K562 (cell line): ENCODE measurements at regions not wholly inside any gene's neighbourhood (a gene's known extent, or its start where the extent isn't known, plus 50 kb on each side); places are given as distances from the start of the nearest gene placed in this dataset.

Experiments used
- CUX1 ChIP-seq: fragments of 200-800 bp; sonication (Bioruptor generic); IDR thresholded peaks from 2 replicates; pipeline ENCODE4 v1.6.1; 2016; ENCODE audit warnings: missing genetic modification characterization, missing compliant biosample characterization
- FOXA1 ChIP-seq: fragments of 450-650 bp; IDR thresholded peaks from 2 replicates; pipeline ENCODE4 v1.6.1; 2016; ENCODE audit warnings: mild to moderate bottlenecking, borderline replicate concordance
- HDAC6 ChIP-seq: IDR thresholded peaks from 2 replicates; pipeline ENCODE4 v1.6.1; 2012; ENCODE audit warnings: low read depth, mild to moderate bottlenecking, control low read depth, inconsistent platforms, low read length, moderate library complexity
- HOXB6 ChIP-seq: fragments of 250-450 bp; sonication (Bioruptor Pico); IDR thresholded peaks from 2 replicates; pipeline ENCODE4 v1.5.1; 2022; ENCODE audit warnings: mild to moderate bottlenecking, borderline replicate concordance
- KAT2B ChIP-seq: IDR thresholded peaks from one replicate; pipeline ENCODE4 v1.6.1; 2012; ENCODE audit warnings: low read depth, mild to moderate bottlenecking, control low read depth, inconsistent platforms, low read length, moderate library complexity
- PCBP2 ChIP-seq: fragments of 200-400 bp; formaldehyde crosslinking; IDR thresholded peaks from 2 replicates; pipeline ENCODE4 v1.6.1; 2018; ENCODE audit warnings: low read length, low read depth, mild to moderate bottlenecking, moderate library complexity; ENCODE audit not compliant: poor library complexity, severe bottlenecking
- POLR2AphosphoS5 ChIP-seq: IDR thresholded peaks from 2 replicates; pipeline ENCODE4 v1.6.1; 2011; ENCODE audit warnings: mild to moderate bottlenecking, low read depth, low read length, moderate library complexity; ENCODE audit not compliant: control insufficient read depth, insufficient read depth
- SIX5 ChIP-seq, 2 experiments: IDR thresholded peaks; 2 replicates each; pipeline ENCODE4 v1.6.1; 2011; ENCODE audit warnings: low read length in 2 of 2, borderline replicate concordance in 1 of 2, low read depth in 1 of 2, mild to moderate bottlenecking in 1 of 2, moderate library complexity in 1 of 2; ENCODE audit not compliant: insufficient read depth in 1 of 2
- ZBTB43 ChIP-seq: sonication (generic); formaldehyde crosslinking; IDR thresholded peaks from 2 replicates; pipeline ENCODE4 v1.8.0; 2023; ENCODE audit warnings: mild to moderate bottlenecking, missing genetic modification reagents

GRCh38 chr4:189769131-189769530 lies 171.5 kb upstream of the FRG1 start (continued):
- TF ChIP-seq CUX1 (no peak), ZBTB43 (no peak), HOXB6 (CRISPR knock-in tag) (no peak), HDAC6 (no peak), SIX5 (IDR thresholded peaks at IDR 0.05; ENCODE audit: borderline replicate concordance in 1 of 2, insufficient read depth in 1 of 2, low read depth in 1 of 2, low read length in 2 of 2) (no peak), KAT2B (no peak), PCBP2 (no peak), FOXA1 (no peak), POLR2AphosphoS5 (no peak)
